Choroid plexus epithelial cell (primary cell): ENCODE measurements at regions not wholly inside any gene's neighbourhood (a gene's known extent, or its start where the extent isn't known, plus 50 kb on each side); places are given as distances from the start of the nearest gene placed in this dataset.

Experiments used
- DNase-seq: peaks from one replicate; pipeline ENCODE4 v3.0.0-alpha.2; 2010; ENCODE audit warnings: low read depth
- H3K4me3 ChIP-seq: 2 replicates; pipeline ENCODE4 v1.5.1; 2011; ENCODE audit warnings: low read depth, mild to moderate bottlenecking, control low read depth, low read length, moderate library complexity
- CTCF ChIP-seq: conservative IDR thresholded peaks from 2 replicates; pipeline ENCODE4 v1.5.1; 2011; ENCODE audit warnings: low read depth, mild to moderate bottlenecking, control low read depth, inconsistent platforms, low read length, moderate library complexity

- H3K4me3 ChIP-seq, result no peak overlapping the region
- TF ChIP-seq CTCF, result no peak
These were observed 103.8 kb downstream of the OR13A1 start for GRCh38 chr10:45211576-45211975.

GRCh38 chr10:45219416-45219815 lies 96.0 kb downstream of the OR13A1 start:
- no peak for DNase-seq

More at GRCh38 chr10:45211576-45211975, 103.8 kb downstream of the OR13A1 start:
- no peak for DNase-seq

GRCh38 chr10:45220931-45221330 lies 94.5 kb downstream of the OR13A1 start:
- DNase-seq, result no peak
- H3K4me3 ChIP-seq, result no peak overlapping the region
- TF ChIP-seq CTCF, result no peak

More at GRCh38 chr10:45219416-45219815, 96.0 kb downstream of the OR13A1 start:
- no peak overlapping the region for H3K4me3 ChIP-seq
- no peak for TF ChIP-seq CTCF

- no peak overlapping the region for H3K4me3 ChIP-seq
- no peak for DNase-seq
- TF ChIP-seq CTCF, result no peak
These were observed 91.1 kb downstream of the OR13A1 start for GRCh38 chr10:45224219-45224841.

- H3K4me3 ChIP-seq, result no peak overlapping the region
- DNase-seq, result no peak
- TF ChIP-seq CTCF, result no peak
These were observed 88.4 kb downstream of the OR13A1 start for GRCh38 chr10:45227042-45227441.

- TF ChIP-seq CTCF, result no peak
- DNase-seq, result no peak
- no peak overlapping the region for H3K4me3 ChIP-seq
These were observed 88.0 kb downstream of the OR13A1 start for GRCh38 chr10:45227456-45227855.

- DNase-seq, result no peak
- no peak overlapping the region for H3K4me3 ChIP-seq
- TF ChIP-seq CTCF, result no peak
These were observed 85.6 kb downstream of the OR13A1 start for GRCh38 chr10:45229823-45230222.
